SK-N-SH (cell line): ENCODE measurements at regions not wholly inside any gene's neighbourhood (a gene's known extent, or its start where the extent isn't known, plus 50 kb on each side); places are given as distances from the start of the nearest gene placed in this dataset.

Source experiments
- CTCF ChIA-PET: fragments of 300-600, 350-600 bp; formaldehyde crosslinking; extraction: SDS; loops from one replicate; lab custom pipeline; 2021; lab: Yijun Ruan, JAX
- POLR2A ChIA-PET: fragments of 350-600 bp; sonication (Branson Sonifier 250); formaldehyde crosslinking; extraction: SDS; loops from one replicate; lab custom pipeline; 2020; ENCODE audit warnings: antibody characterized with exemption, inconsistent platforms; lab: Yijun Ruan, JAX
- DNase-seq: peaks from one replicate; pipeline ENCODE4 v3.0.0; 2012
- H2AFZ ChIP-seq: fragments of 200-600 bp; sonication (generic); 2 replicates; pipeline ENCODE4 v1.8.1; 2016; ENCODE audit warnings: antibody characterized with exemption, mild to moderate bottlenecking, low read depth
- H3F3A ChIP-seq: fragments of 200-600 bp; sonication (generic); replicated peaks from 2 replicates; pipeline ENCODE3; 2016; ENCODE audit warnings: antibody characterized with exemption, mild to moderate bottlenecking; ENCODE audit not compliant: insufficient read depth
- H3K27ac ChIP-seq, 2 experiments: fragments of 200-500 bp in 1 of 2; fragments of 200-600 bp in 1 of 2; sonication (Bioruptor generic) in 1 of 2; sonication (generic), shearing (Covaris generic) in 1 of 2; 2 replicates each; pipeline versions ENCODE4 v1.5.1 to v1.6.1; 2014 to 2016; ENCODE audit warnings: low read depth in 2 of 2, inconsistent platforms in 1 of 2, low read length in 1 of 2, mild to moderate bottlenecking in 1 of 2, mixed read lengths in 1 of 2
- H3K27me3 ChIP-seq: fragments of 200-600 bp; sonication (generic), shearing (Covaris generic); 2 replicates; pipeline ENCODE4 v1.6.1; 2016; ENCODE audit warnings: mixed run types; ENCODE audit not compliant: insufficient read depth
- H3K36me3 ChIP-seq, 2 experiments: fragments of 200-500 bp in 1 of 2; fragments of 200-600 bp in 1 of 2; sonication (Bioruptor generic) in 1 of 2; sonication (generic) in 1 of 2; replicated peaks in 1 of 2; 2 replicates each; pipeline versions ENCODE3 to v1.5.1; 2014 to 2016; ENCODE audit warnings: low read length in 1 of 2, mild to moderate bottlenecking in 1 of 2; ENCODE audit not compliant: insufficient read depth in 2 of 2, control insufficient read depth in 1 of 2
- H3K4me1 ChIP-seq, 2 experiments: fragments of 200-500 bp in 1 of 2; fragments of 200-600 bp in 1 of 2; sonication (Bioruptor generic) in 1 of 2; sonication (generic), shearing (Covaris generic) in 1 of 2; 2 replicates each; pipeline versions ENCODE4 v1.5.1 to v1.6.1; 2014 to 2016; ENCODE audit warnings: low read depth in 1 of 2, low read length in 1 of 2, mixed run types in 1 of 2; ENCODE audit not compliant: insufficient read depth in 2 of 2, control insufficient read depth in 1 of 2
- H3K4me2 ChIP-seq: fragments of 200-600 bp; sonication (generic), shearing (Covaris generic); 2 replicates; pipeline ENCODE4 v1.6.1; 2017; ENCODE audit warnings: mixed run types
- H3K4me3 ChIP-seq, 2 experiments: fragments of 200-500 bp in 1 of 2; fragments of 200-600 bp in 1 of 2; sonication (Bioruptor generic) in 1 of 2; sonication (generic), shearing (Covaris generic) in 1 of 2; 2 replicates each; pipeline versions ENCODE4 v1.5.1 to v1.8.1; 2014 to 2016; ENCODE audit warnings: low read depth in 2 of 2, inconsistent platforms in 1 of 2, low read length in 1 of 2, mild to moderate bottlenecking in 1 of 2, mixed read lengths in 1 of 2, moderate library complexity in 1 of 2
- H3K79me2 ChIP-seq: fragments of 200-600 bp; sonication (generic); 2 replicates; pipeline ENCODE4 v1.8.1; 2017; ENCODE audit warnings: mild to moderate bottlenecking; ENCODE audit not compliant: insufficient read depth
- H3K9ac ChIP-seq: fragments of 200-600 bp; sonication (generic); 2 replicates; pipeline ENCODE4 v1.6.1; 2017; ENCODE audit warnings: mixed run types
- H3K9me2 ChIP-seq: fragments of 200-600 bp; sonication (generic); 2 replicates; pipeline ENCODE4 v1.6.1; 2017; ENCODE audit warnings: mixed run types
- H3K9me3 ChIP-seq: fragments of 200-600 bp; sonication (generic); 2 replicates; pipeline ENCODE4 v1.6.1; 2017; ENCODE audit warnings: mixed run types, mild to moderate bottlenecking, moderate library complexity
- H4K20me1 ChIP-seq: fragments of 200-600 bp; sonication (generic); 2 replicates; pipeline ENCODE4 v1.6.1; 2017; ENCODE audit warnings: mild to moderate bottlenecking, mixed run types; ENCODE audit not compliant: insufficient read depth
- CHD2 ChIP-seq: fragments of 150-350 bp; IDR thresholded peaks from 2 replicates; pipeline ENCODE4 v1.6.1; 2018; ENCODE audit warnings: low read length; ENCODE audit not compliant: partially characterized antibody
- FOXM1 ChIP-seq: IDR thresholded peaks from 2 replicates; pipeline ENCODE4 v1.4.0; 2012; ENCODE audit warnings: low read depth, mild to moderate bottlenecking
- NFIC ChIP-seq: IDR thresholded peaks from 2 replicates; pipeline ENCODE4 v1.4.0; 2012; ENCODE audit warnings: borderline replicate concordance
- NRF1 ChIP-seq: IDR thresholded peaks from 2 replicates; pipeline ENCODE4 v1.6.1; 2012; ENCODE audit warnings: low read depth, mild to moderate bottlenecking, low read length
- RAD21 ChIP-seq: IDR thresholded peaks from 2 replicates; pipeline ENCODE4 v1.6.1; 2012; ENCODE audit warnings: mild to moderate bottlenecking, low read length
- RXRA ChIP-seq: IDR thresholded peaks from 2 replicates; pipeline ENCODE4 v1.4.0; 2012; ENCODE audit warnings: low read depth, mild to moderate bottlenecking, borderline replicate concordance
- SIN3A ChIP-seq: IDR thresholded peaks from 2 replicates; pipeline ENCODE4 v1.6.1; 2012; ENCODE audit warnings: low read depth, mild to moderate bottlenecking, low read length, moderate library complexity, borderline replicate concordance
- TCF12 ChIP-seq: IDR thresholded peaks from 2 replicates; pipeline ENCODE4 v1.4.0; 2012
- TEAD4 ChIP-seq: IDR thresholded peaks from 2 replicates; pipeline ENCODE4 v1.4.0; 2012; ENCODE audit warnings: mild to moderate bottlenecking, borderline replicate concordance; ENCODE audit not compliant: insufficient read depth
- whole genome bisulfite sequencing: methylation state at CpG from one replicate; pipeline ENCODE4 v1.1.6; 2017; ENCODE audit warnings: low lambda C conversion rate; 5-methylcytosine and 5-hydroxymethylcytosine counted together

DNA sequence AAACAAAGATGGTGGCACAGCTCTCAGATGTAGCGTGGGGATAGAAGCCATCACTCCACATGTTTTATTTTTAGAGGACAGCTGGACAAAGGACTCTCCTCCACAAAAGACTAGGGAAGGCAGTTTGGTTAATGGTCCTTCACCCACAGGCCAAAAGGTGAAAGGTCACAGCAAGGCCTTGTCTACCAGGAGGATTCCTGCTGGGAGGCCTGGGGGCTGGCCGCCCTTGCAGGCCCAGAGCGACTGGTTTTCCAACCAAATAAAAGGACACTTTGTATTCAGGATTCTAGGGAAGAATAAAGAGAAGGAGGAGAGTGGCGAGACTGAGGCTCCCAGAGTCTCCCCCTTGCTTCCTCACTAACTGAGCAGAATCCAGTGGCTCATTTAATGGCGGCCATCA is 94.3 kb downstream of the AXIN2 start:
- H3K9me2 ChIP-seq = no peaks in the 10 kb centered on the region
- DNase-seq = no peak
- H3K27me3 ChIP-seq = peaks cover 13% of the 10 kb centered on the region; the same call in 1 of the 2 replicates
- no peak overlapping the region for H3K27ac ChIP-seq
- H3K4me2 ChIP-seq = no peak overlapping the region
- TF ChIP-seq RAD21 (no peak), SIN3A (no peak)
- H3K36me3 ChIP-seq = no peaks in the 10 kb centered on the region
- no peaks in the 10 kb centered on the region for H3K9me3 ChIP-seq
- H4K20me1 ChIP-seq = no peaks in the 10 kb centered on the region
- CTCF ChIA-PET = no interaction called here
- no peaks in the 10 kb centered on the region for H3K4me1 ChIP-seq
- no peaks in the 10 kb centered on the region for H3F3A ChIP-seq
- no peak overlapping the region for H3K9ac ChIP-seq
- POLR2A ChIA-PET = no interaction called here
- no peak overlapping the region for H2AFZ ChIP-seq
- H3K4me3 ChIP-seq = no peak overlapping the region
- 56% methylated on average over 5 of the region's 5 CpGs for WGBS
- no peaks in the 10 kb centered on the region for H3K79me2 ChIP-seq

GRCh38 chr17:65466547-65466946 is 94.9 kb downstream of the AXIN2 start:
- H3K79me2 ChIP-seq = no peaks in the 10 kb centered on the region
- H3K36me3 ChIP-seq = no peaks in the 10 kb centered on the region
- H3K4me2 ChIP-seq = no peak overlapping the region
- WGBS = 58% methylated on average over 6 of the region's 6 CpGs
- no peak overlapping the region for H2AFZ ChIP-seq
- H4K20me1 ChIP-seq = no peaks in the 10 kb centered on the region
- H3K9ac ChIP-seq = no peak overlapping the region
- no peaks in the 10 kb centered on the region for H3K9me2 ChIP-seq
- no peak overlapping the region for H3K27ac ChIP-seq
- TF ChIP-seq RXRA = no peak
- TF ChIP-seq NFIC = no peak
- TF ChIP-seq FOXM1 = no peak
- no peak for TF ChIP-seq NRF1
- TF ChIP-seq, all 33 proteins: peak for 0
- DNase-seq = no peak
- ChIA-PET POLR2A (no interaction called here), CTCF (interaction anchor here (0.7 to 2.2 kb wide), 3 partner anchors 11 to 90 kb away, joined by 3 to 6 read pairs (median 3); no protein-coding TSS in a partner anchor)
- peaks cover 6% of the 10 kb centered on the region; the same call in 1 of the 2 replicates for H3K27me3 ChIP-seq
- H3K4me1 ChIP-seq = no peaks in the 10 kb centered on the region
- no peak overlapping the region for H3K4me3 ChIP-seq
- H3K9me3 ChIP-seq = no peaks in the 10 kb centered on the region
- H3F3A ChIP-seq = no peaks in the 10 kb centered on the region

DNA sequence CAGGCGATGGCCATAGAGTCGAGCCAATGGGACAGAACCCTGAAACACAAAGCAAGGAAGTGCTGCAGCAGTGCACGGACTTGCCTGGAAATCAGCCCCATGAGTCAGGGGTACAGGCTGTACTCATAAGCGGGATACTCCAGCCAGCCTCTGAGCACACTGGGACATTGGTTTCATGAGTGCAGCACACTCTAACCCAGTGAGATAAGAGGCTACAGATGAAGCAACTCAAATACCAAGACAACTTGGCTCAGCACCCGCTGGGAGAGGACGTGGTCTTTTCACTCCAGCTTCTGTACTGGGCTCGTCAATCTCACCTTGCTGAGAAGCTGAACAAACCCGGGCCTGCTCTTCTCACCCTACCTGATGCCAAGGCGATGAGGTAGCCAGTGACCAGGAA is 98.2 kb downstream of the AXIN2 start:
- Histone ChIP-seq H3K4me1 (no peaks in the 10 kb centered on the region), H3K9me3 (no peaks in the 10 kb centered on the region), H3K27ac (no peak overlapping the region), H3K9me2 (no peaks in the 10 kb centered on the region), H3K36me3 (no peaks in the 10 kb centered on the region), H2AFZ (no peak overlapping the region), H3K4me3 (no peak overlapping the region), H4K20me1 (no peaks in the 10 kb centered on the region), H3K27me3 (no peaks in the 10 kb centered on the region; the same call in 1 of the 2 replicates), H3K9ac (no peak overlapping the region), H3F3A (no peaks in the 10 kb centered on the region), H3K79me2 (no peaks in the 10 kb centered on the region), H3K4me2 (no peak overlapping the region)
- 31% methylated on average over 7 of the region's 9 CpGs for WGBS
- ChIA-PET CTCF (interaction anchor here (0.9 to 1.3 kb wide), 2 partner anchors 16 to 169 kb away, joined by 4 read pairs; no protein-coding TSS in a partner anchor), POLR2A (interaction anchor here (1.0 kb wide), 1 partner anchor 8 kb away, joined by 3 read pairs; no protein-coding TSS in a partner anchor)
- no peak for DNase-seq
- TF ChIP-seq TEAD4 = no peak
- TF ChIP-seq TCF12 = no peak
- no peak for TF ChIP-seq CHD2
